ENCODE measurements at regions not wholly inside any gene's neighbourhood (a gene's known extent, or its start where the extent isn't known, plus 50 kb on each side); places are given as distances from the start of the nearest gene placed in this dataset.

GRCh38 chrX:26442340-26442739 lies 226.4 kb downstream of the MAGEB5 start:
- no peak for TF ChIP-seq MAX (IDR thresholded peaks at IDR 0.05; ENCODE audit: low read depth, low read length)
- TF ChIP-seq ZNF384 (IDR thresholded peaks at IDR 0.05; ENCODE audit: borderline replicate concordance, low read depth, low read length), result no peak
- TF ChIP-seq EZH2 (IDR thresholded peaks at IDR 0.05; ENCODE audit: borderline replicate concordance, control insufficient read depth, low read depth, low read length), result no peak
- no peak for TF ChIP-seq POLR2A (IDR thresholded peaks at IDR 0.05; ENCODE audit: low read depth, low read length)
- TF ChIP-seq, protein P1, sequence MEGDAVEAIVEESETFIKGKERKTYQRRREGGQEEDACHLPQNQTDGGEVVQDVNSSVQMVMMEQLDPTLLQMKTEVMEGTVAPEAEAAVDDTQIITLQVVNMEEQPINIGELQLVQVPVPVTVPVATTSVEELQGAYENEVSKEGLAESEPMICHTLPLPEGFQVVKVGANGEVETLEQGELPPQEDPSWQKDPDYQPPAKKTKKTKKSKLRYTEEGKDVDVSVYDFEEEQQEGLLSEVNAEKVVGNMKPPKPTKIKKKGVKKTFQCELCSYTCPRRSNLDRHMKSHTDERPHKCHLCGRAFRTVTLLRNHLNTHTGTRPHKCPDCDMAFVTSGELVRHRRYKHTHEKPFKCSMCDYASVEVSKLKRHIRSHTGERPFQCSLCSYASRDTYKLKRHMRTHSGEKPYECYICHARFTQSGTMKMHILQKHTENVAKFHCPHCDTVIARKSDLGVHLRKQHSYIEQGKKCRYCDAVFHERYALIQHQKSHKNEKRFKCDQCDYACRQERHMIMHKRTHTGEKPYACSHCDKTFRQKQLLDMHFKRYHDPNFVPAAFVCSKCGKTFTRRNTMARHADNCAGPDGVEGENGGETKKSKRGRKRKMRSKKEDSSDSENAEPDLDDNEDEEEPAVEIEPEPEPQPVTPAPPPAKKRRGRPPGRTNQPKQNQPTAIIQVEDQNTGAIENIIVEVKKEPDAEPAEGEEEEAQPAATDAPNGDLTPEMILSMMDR (IDR thresholded peaks at IDR 0.05 in 2 of 3, conservative IDR thresholded peaks at IDR 0.05 in 1 of 3; ENCODE audit: control insufficient read depth in 2 of 3, extremely low read depth in 1 of 3, insufficient read depth in 1 of 3, low read depth in 3 of 3, low read length in 3 of 3), result peak; percentile 28 to 30 (median 29); a peak in 2 of 6 replicates
- no peak for TF ChIP-seq CEBPB (IDR thresholded peaks at IDR 0.05; ENCODE audit: borderline replicate concordance in 1 of 2, low read depth in 2 of 2, low read length in 2 of 2)
- no peak for TF ChIP-seq MXI1 (IDR thresholded peaks at IDR 0.05; ENCODE audit: low read depth, low read length)
- no peak for TF ChIP-seq CREB1 (IDR thresholded peaks at IDR 0.05; ENCODE audit: low read depth)
- no peak for TF ChIP-seq POU2F2 (IDR thresholded peaks at IDR 0.05; ENCODE audit: borderline replicate concordance, low read depth, low read length)
- TF ChIP-seq USF1 (IDR thresholded peaks at IDR 0.05; ENCODE audit: borderline replicate concordance, extremely low read length, insufficient read depth, low read depth, low read length), result no peak

Measured in GM12878 (cell line).